Islet precursor cell (in vitro differentiated cells): ENCODE measurements at regions not wholly inside any gene's neighbourhood (a gene's known extent, or its start where the extent isn't known, plus 50 kb on each side); places are given as distances from the start of the nearest gene placed in this dataset.
A peak's percentile ranks its signal among the peaks of the same experiment; 100 is the strongest.

Experiments used
- DNase-seq: peaks from one replicate; pipeline ENCODE4 v3.0.0-alpha.2; 2018

GRCh38 chr2:65663831-65664407 is 231.5 kb upstream of the SPRED2 start:
- DNase-seq: no peak

- DNase-seq: no peak
Observed at GRCh38 chr2:65662654-65663432, 230.4 kb upstream of the SPRED2 start.

GRCh38 chr2:65661980-65662653 is 229.7 kb upstream of the SPRED2 start:
- no peak for DNase-seq

- DNase-seq: no peak
Observed at GRCh38 chr2:65660340-65660739, 227.9 kb upstream of the SPRED2 start.

GRCh38 chr2:65658881-65659280 is 226.5 kb upstream of the SPRED2 start:
- peak; percentile 66 for DNase-seq

- DNase-seq: no peak
Observed at GRCh38 chr2:65658266-65658665, 225.9 kb upstream of the SPRED2 start.

- no peak for DNase-seq
Observed at GRCh38 chr2:65656160-65656718, 223.8 kb upstream of the SPRED2 start.

GRCh38 chr2:65655000-65655399 is 222.6 kb upstream of the SPRED2 start:
- no peak for DNase-seq

GRCh38 chr2:65654496-65654895 is 222.1 kb upstream of the SPRED2 start:
- no peak for DNase-seq

GRCh38 chr2:65652066-65652465 is 219.7 kb upstream of the SPRED2 start:
- no peak for DNase-seq

GRCh38 chr2:65649811-65650589 is 217.6 kb upstream of the SPRED2 start:
- DNase-seq: no peak

GRCh38 chr2:65647249-65647842 is 214.9 kb upstream of the SPRED2 start:
- DNase-seq: no peak

GRCh38 chr2:65640793-65641103 is 208.3 kb upstream of the SPRED2 start:
- DNase-seq: no peak

- no peak for DNase-seq
Observed at GRCh38 chr2:65639156-65639864, 206.9 kb upstream of the SPRED2 start.

- DNase-seq: no peak
Observed at GRCh38 chr2:65638443-65638842, 206.0 kb upstream of the SPRED2 start.

GRCh38 chr2:65636813-65637483 is 204.5 kb upstream of the SPRED2 start:
- no peak for DNase-seq

GRCh38 chr2:65636024-65636423 is 203.6 kb upstream of the SPRED2 start:
- DNase-seq: no peak

GRCh38 chr2:65634304-65634703 is 201.9 kb upstream of the SPRED2 start:
- no peak for DNase-seq

- DNase-seq: peak; percentile 81
Observed at GRCh38 chr2:65630643-65631042, 198.2 kb upstream of the SPRED2 start.

GRCh38 chr2:65628156-65628555 is 195.8 kb upstream of the SPRED2 start:
- no peak for DNase-seq

GRCh38 chr2:65626831-65627230 is 194.4 kb upstream of the SPRED2 start:
- DNase-seq: no peak

- no peak for DNase-seq
Observed at GRCh38 chr2:65625982-65626381, 193.6 kb upstream of the SPRED2 start.
